SJSA1 (cell line): ENCODE measurements at regions not wholly inside any gene's neighbourhood (a gene's known extent, or its start where the extent isn't known, plus 50 kb on each side); places are given as distances from the start of the nearest gene placed in this dataset.

Source experiments
- DNase-seq, 2 experiments: peaks; one replicate each; pipeline ENCODE4 v3.0.0-alpha.2; 2015 to 2020; ENCODE audit warnings: low spot score in 2 of 2, low read depth in 1 of 2
- H3K27ac ChIP-seq: fragments of 250-450 bp; sonication (Bioruptor Pico); 2 replicates; pipeline ENCODE4 v1.5.1; 2020; ENCODE audit warnings: mild to moderate bottlenecking, moderate library complexity
- H3K27me3 ChIP-seq: fragments of 250-450 bp; sonication (Bioruptor Pico); replicated peaks from 2 replicates; pipeline ENCODE4 v1.5.1; 2020; ENCODE audit warnings: mild to moderate bottlenecking, moderate library complexity
- H3K36me3 ChIP-seq: fragments of 250-450 bp; sonication (Bioruptor Pico); 2 replicates; pipeline ENCODE4 v1.5.1; 2020; ENCODE audit warnings: mild to moderate bottlenecking
- H3K4me1 ChIP-seq: fragments of 250-450 bp; sonication (Bioruptor Pico); replicated peaks from 2 replicates; pipeline ENCODE4 v1.6.1; 2021; ENCODE audit warnings: mild to moderate bottlenecking
- H3K4me3 ChIP-seq: fragments of 250-450 bp; sonication (Bioruptor Pico); 2 replicates; pipeline ENCODE4 v1.5.1; 2020; ENCODE audit warnings: mild to moderate bottlenecking
- H3K9me3 ChIP-seq: fragments of 250-450 bp; sonication (Bioruptor Pico); replicated peaks from 2 replicates; pipeline ENCODE4 v1.5.1; 2020; ENCODE audit warnings: mild to moderate bottlenecking

GRCh38 chr14:62102349-62102725 lies 340.1 kb downstream of the SNAPC1 start:
- Histone ChIP-seq H3K9me3 (no peaks in the 10 kb centered on the region), H3K4me3 (no peak overlapping the region), H3K27me3 (no peaks in the 10 kb centered on the region), H3K4me1 (no peaks in the 10 kb centered on the region), H3K36me3 (no peaks in the 10 kb centered on the region), H3K27ac (no peak overlapping the region)
- DNase-seq = no peak

- Histone ChIP-seq H3K9me3 (no peaks in the 10 kb centered on the region), H3K27me3 (no peaks in the 10 kb centered on the region), H3K27ac (no peak overlapping the region), H3K4me1 (no peaks in the 10 kb centered on the region), H3K4me3 (no peak overlapping the region), H3K36me3 (no peaks in the 10 kb centered on the region)
- DNase-seq = no peak
Measured at GRCh38 chr14:62103464-62103863, 341.2 kb downstream of the SNAPC1 start.

DNA sequence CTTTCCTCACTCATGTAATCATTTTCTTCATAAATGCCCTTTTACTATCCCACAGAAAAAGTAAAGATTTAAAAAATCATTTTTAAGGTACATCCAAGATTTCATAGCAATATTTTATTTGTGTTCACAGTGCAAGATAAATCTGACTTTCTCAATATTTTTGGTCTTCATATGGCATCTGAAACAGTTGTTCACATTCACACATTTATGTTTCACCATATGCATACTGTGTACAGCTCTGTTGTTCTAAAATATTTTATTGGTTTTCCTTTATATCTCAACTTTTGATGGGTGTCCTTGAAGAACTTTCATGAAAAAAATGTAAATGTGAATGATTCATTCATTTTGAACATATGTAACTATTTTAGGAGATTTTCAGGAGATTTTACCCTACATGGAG lies 348.7 kb downstream of the SNAPC1 start:
- Histone ChIP-seq H3K27ac (no peak overlapping the region), H3K9me3 (no peaks in the 10 kb centered on the region), H3K4me3 (no peak overlapping the region), H3K27me3 (peaks cover 15% of the 10 kb centered on the region), H3K36me3 (no peaks in the 10 kb centered on the region), H3K4me1 (no peaks in the 10 kb centered on the region)
- DNase-seq = no peak

DNA sequence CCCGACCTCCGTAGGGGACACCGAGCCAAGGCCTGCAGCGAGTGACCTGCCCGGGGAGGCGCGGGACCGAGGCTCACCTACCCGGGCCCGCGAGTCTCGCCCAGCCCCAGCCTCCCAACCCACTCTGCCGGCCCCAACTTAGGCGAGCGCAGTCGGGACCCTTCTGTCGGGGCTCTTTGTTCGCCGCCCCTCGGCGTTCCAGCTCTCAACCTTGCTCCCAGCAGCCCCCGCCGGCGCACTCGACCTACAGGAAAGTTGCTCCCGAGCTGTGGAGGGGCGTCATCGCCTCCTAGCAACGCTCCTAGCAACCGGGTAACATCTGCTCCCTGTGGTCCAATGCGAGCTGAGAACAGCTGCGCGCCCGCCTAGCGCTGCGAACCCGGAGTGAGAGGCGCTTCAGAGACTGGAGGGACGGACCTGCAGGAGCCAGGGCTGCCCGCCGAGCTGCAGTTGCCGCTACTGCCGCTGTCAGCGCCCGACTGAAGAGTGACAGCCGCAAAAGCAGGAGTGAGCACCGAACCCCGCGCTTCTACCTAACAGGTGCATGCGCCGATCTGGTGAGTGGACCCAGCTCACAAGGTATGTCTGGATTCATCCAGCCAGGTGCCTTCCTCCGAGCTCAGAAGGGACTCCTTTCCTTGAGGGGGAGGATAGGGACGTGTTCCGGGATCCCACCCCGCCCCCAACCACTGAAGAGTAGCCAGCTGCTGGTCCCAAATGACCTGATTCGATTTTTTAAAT lies 355.0 kb downstream of the SNAPC1 start:
- Histone ChIP-seq H3K4me1 (peaks cover 6% of the 10 kb centered on the region), H3K9me3 (no peaks in the 10 kb centered on the region; the same call in 1 of the 2 replicates), H3K27ac (no peak overlapping the region), H3K27me3 (peaks cover 55% of the 10 kb centered on the region), H3K36me3 (no peaks in the 10 kb centered on the region), H3K4me3 (no peak overlapping the region)
- DNase-seq = peak; percentile 4 to 49

DNA sequence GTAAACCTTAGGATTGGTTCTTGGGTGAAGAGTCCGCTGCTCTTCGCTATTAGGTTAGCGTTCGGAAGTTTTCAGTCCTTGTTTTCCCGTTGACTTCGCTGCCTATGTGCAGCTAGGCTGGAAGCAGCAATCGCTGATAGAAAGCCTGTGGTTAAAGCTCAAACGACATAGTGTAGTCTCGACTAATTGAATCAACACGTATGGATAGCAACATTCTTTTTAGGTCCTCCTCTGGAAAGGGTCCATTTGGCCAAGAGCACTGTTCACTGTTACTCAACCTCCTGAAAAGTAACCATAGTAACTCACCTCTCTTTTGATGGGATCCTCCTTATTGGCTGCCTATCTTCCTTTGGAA lies 355.5 kb downstream of the SNAPC1 start:
- no peak overlapping the region for H3K4me3 ChIP-seq
- H3K36me3 ChIP-seq = no peaks in the 10 kb centered on the region
- H3K27me3 ChIP-seq = peaks cover 55% of the 10 kb centered on the region
- peaks cover 6% of the 10 kb centered on the region for H3K4me1 ChIP-seq
- H3K9me3 ChIP-seq = no peaks in the 10 kb centered on the region; the same call in 1 of the 2 replicates
- no peak for DNase-seq
- no peak overlapping the region for H3K27ac ChIP-seq

- no peak overlapping the region for H3K27ac ChIP-seq
- no peaks in the 10 kb centered on the region for H3K36me3 ChIP-seq
- H3K4me3 ChIP-seq = no peak overlapping the region
- H3K9me3 ChIP-seq = peaks cover 3% of the 10 kb centered on the region; the same call in 1 of the 2 replicates
- no peak for DNase-seq
- H3K27me3 ChIP-seq = peaks cover 55% of the 10 kb centered on the region
- peaks cover 6% of the 10 kb centered on the region for H3K4me1 ChIP-seq
Measured at GRCh38 chr14:62118461-62118860, 356.2 kb downstream of the SNAPC1 start.

DNA sequence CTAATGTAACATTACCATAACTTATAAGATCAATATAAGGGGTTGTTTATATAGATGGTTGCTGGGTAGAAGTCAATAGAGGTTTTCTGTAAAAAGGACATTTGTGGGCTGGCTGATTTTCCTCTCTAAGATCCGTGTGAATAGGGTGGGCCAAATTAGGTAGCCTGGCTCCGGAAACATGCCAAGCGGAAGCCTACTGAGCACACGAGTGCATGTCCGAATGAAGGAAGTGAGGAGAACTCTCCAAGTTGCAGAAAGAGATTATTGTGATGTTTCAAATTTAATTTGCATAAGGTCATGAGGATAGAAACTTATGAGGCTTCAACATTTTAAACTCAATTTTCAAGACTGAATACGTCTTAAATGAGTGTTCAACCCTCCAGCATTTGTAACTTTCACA lies 356.7 kb downstream of the SNAPC1 start:
- no peak for DNase-seq
- Histone ChIP-seq H3K4me1 (peaks cover 6% of the 10 kb centered on the region), H3K4me3 (no peak overlapping the region), H3K36me3 (no peaks in the 10 kb centered on the region), H3K27me3 (peaks cover 55% of the 10 kb centered on the region), H3K9me3 (peaks cover 3% of the 10 kb centered on the region; the same call in 1 of the 2 replicates), H3K27ac (no peak overlapping the region)

DNA sequence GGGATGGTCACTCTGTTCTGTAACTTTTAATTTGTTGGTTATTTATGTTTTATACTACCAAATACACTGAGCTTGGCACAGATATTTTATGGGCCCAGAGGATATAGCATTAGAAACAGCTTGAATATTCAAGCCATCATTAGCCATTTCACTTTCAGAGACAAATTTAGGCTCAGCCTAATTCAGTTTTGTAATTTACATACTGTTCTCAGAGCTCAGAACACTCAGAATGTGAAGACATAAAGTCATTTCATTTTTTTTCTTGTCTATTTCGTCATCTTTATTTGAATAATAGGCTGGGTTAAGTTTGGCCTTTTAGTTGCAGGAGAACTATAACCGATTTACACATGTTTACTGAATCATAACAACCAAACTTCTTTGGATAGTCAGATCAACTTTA lies 361.7 kb downstream of the SNAPC1 start:
- Histone ChIP-seq H3K36me3 (no peaks in the 10 kb centered on the region), H3K4me1 (no peaks in the 10 kb centered on the region), H3K27me3 (peaks cover 23% of the 10 kb centered on the region), H3K9me3 (peaks cover 3% of the 10 kb centered on the region; the same call in 1 of the 2 replicates), H3K4me3 (no peak overlapping the region), H3K27ac (no peak overlapping the region)
- DNase-seq = no peak

- no peak for DNase-seq
- no peak overlapping the region for H3K27ac ChIP-seq
- peaks cover 8% of the 10 kb centered on the region for H3K27me3 ChIP-seq
- H3K4me3 ChIP-seq = no peak overlapping the region
- no peaks in the 10 kb centered on the region for H3K4me1 ChIP-seq
- H3K9me3 ChIP-seq = peaks cover 3% of the 10 kb centered on the region; the same call in 1 of the 2 replicates
- H3K36me3 ChIP-seq = no peaks in the 10 kb centered on the region
Measured at GRCh38 chr14:62125793-62126192, 363.6 kb downstream of the SNAPC1 start.

- Histone ChIP-seq H3K4me1 (no peaks in the 10 kb centered on the region), H3K27me3 (peaks cover 6% of the 10 kb centered on the region), H3K9me3 (peaks cover 3% of the 10 kb centered on the region; the same call in 1 of the 2 replicates), H3K36me3 (no peaks in the 10 kb centered on the region), H3K27ac (no peak overlapping the region), H3K4me3 (no peak overlapping the region)
- DNase-seq = peak in 1 of 2 experiments; percentile 36
Measured at GRCh38 chr14:62126879-62127478, 364.8 kb downstream of the SNAPC1 start.

- Histone ChIP-seq H3K27me3 (peaks cover 6% of the 10 kb centered on the region), H3K9me3 (no peaks in the 10 kb centered on the region), H3K36me3 (no peaks in the 10 kb centered on the region), H3K27ac (no peak overlapping the region), H3K4me3 (no peak overlapping the region), H3K4me1 (no peaks in the 10 kb centered on the region)
- no peak for DNase-seq
Measured at GRCh38 chr14:62130441-62130840, 368.2 kb downstream of the SNAPC1 start.

DNA sequence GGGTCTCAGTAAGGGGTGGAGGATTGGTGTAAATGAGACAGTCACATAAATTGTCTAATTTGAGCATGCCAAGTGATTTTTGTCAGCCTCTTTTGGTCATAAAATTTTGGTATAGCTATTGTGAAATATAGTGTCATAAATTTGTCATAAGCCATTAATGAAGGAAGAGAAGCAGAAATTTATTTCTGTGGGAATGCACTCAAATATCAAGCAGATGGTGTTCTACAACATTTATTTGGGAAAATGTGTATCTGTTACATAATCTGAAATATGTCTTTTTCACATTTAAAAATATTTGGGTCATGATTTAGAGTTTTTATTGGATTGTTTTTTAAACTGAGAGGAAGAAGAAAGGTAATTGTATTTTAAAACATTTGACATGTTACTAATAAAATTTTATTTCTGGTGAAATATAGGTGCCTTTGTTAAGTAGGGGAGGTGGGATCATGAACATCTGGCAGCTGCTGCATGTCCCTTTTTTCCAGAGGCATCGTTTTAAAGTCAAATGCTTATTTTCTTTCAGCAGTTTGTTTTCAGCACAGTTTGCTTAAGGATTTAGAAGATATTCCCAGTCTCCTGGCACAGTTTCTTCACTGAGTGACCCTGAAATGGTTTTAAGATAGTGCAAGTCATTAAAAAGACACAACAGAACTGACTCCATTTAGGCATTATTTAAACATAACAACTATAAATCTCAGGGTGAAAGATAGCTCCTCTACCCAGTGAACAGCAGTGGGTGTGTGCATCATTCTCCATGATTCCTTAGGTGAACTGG lies 371.7 kb downstream of the SNAPC1 start:
- no peaks in the 10 kb centered on the region for H3K9me3 ChIP-seq
- H3K4me1 ChIP-seq = no peaks in the 10 kb centered on the region
- no peak overlapping the region for H3K4me3 ChIP-seq
- H3K27ac ChIP-seq = no peak overlapping the region
- H3K27me3 ChIP-seq = no peaks in the 10 kb centered on the region; the same call in 1 of the 2 replicates
- no peak for DNase-seq
- H3K36me3 ChIP-seq = no peaks in the 10 kb centered on the region

DNA sequence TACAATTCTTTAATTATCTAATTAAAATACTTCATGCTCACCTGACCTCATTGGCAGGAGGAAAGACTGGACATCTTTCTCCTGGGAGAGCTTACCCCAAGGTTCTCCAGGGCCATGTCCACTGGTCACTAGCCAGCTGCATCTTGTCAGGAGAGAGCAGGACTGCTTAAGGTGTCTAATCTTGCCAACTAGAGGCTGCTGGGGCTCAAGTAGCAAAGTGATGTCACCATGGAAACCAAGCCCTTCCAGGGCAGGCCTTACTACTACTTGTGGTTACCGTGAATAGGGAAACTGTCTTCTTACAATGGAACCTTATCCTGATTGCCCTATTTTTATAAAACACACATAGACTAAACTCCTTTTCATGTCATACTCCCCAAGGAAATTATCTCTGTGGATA lies 376.4 kb downstream of the SNAPC1 start:
- no peak overlapping the region for H3K4me3 ChIP-seq

GRCh38 chr14:62141139-62141538 lies 378.9 kb downstream of the SNAPC1 start:
- Histone ChIP-seq H3K9me3 (no peaks in the 10 kb centered on the region), H3K4me1 (no peaks in the 10 kb centered on the region), H3K36me3 (no peaks in the 10 kb centered on the region), H3K4me3 (no peak overlapping the region), H3K27ac (no peak overlapping the region), H3K27me3 (no peaks in the 10 kb centered on the region)
- no peak for DNase-seq

More for the DNA sequence above, 376.4 kb downstream of the SNAPC1 start:
- Histone ChIP-seq H3K27me3 (no peaks in the 10 kb centered on the region), H3K27ac (no peak overlapping the region), H3K9me3 (no peaks in the 10 kb centered on the region), H3K4me1 (no peaks in the 10 kb centered on the region), H3K36me3 (no peaks in the 10 kb centered on the region)
- no peak for DNase-seq
